HG02610 (cell line): ENCODE measurements at regions not wholly inside any gene's neighbourhood (a gene's known extent, or its start where the extent isn't known, plus 50 kb on each side); places are given as distances from the start of the nearest gene placed in this dataset.
"Not testable (repeated sequence)": the region's sequence is repeated elsewhere in the genome, so short reads cannot be mapped to it uniquely, and the experiment has no call there.

Experiments
- ATAC-seq: cut with Tn5 transposase; IDR thresholded peaks from one replicate; pipeline ENCODE4 v1.9.1; 2021; ENCODE audit warnings: mild to moderate bottlenecking, moderate library complexity; ENCODE audit not compliant: unreplicated experiment

DNA sequence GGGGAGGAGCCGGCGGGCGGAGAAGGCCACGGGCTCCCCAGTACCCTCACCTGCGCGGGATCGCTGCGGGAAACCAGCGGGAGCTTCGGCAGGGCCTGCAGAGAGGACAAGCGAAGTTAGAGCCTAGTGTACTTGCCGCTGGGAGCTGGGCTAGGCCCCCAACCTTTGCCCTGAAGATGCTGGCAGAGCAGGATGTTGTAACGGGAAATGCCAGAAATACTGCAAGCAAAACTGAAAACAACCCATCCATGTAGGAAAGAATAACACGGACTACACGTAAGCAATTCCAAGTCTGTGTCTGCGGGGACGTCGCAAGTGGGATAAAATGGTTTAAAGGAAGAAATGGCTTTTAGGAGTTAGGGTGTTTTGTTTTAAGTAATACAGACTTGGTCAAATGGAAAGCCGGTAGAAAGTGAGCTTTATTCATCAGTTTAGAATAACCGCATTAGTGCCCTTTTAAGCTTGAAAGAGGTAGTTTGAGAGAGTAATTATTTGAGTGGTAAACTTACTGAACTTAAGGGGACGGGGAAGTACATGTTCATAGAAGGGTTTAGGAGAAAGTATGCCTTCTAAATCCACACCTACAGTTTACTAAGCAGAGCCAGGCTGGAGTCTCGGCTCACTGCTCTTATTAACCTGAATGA, 121.3 kb upstream of the NIPA1 start:
- peak; percentile 33 for ATAC-seq

DNA sequence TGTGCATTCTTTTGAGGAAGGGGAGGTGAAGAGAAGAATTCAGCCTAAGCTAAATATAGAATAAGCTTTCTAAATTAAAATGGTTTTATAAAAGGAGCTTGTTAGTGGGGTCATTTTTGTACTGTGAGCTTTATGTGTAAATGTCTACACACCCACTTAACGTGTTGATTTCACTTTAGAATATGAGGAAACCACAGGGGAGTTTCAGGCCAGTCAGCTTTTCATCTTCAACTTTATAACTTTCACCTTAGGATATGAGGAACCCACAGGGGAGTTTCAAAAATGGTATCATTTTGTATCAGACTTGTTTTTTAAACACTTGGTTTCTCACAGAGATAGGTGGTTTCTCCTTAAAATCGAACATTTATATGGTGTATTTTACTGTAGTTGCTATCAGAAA, 120.7 kb upstream of the NIPA1 start:
- ATAC-seq, result not testable (repeated sequence)

DNA sequence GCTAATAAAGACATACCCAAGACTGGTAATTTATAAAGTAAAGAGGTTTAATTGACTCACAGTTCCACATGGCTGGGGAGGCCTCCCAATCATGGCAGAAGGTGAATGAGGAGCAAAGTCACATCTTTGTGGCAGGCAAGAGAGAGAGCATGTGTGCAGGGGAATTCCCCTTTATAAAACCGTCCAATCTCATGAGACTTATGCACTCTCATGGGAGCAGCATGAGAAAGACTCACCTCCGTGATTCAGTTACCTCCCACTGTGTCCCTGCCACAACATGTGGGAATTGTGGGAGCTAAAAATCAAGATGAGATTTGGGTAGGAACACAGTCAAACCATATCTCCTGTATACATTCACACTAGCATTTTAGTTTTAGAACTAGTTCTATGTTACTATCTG, 101.7 kb upstream of the NIPA1 start:
- ATAC-seq, result not testable (repeated sequence)

DNA sequence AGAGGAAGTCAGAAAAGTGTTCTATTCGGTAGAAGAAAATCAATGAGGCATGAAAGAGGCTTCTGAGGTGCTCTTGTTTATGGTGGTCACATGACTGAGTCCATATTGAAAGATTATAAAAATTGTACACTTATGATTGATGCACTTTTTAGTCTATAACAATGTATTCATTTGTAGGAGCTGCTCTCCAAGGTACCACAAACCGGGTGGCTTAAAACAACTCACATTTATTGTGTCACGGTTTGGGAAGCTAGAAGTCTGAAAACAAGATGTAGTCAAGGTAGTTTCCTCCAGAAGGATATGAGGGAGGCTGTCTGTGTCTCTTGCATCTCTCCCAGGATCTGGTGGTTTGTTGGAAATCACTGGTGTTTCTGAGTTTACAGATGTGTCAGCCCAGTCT, 86.6 kb upstream of the NIPA1 start:
- ATAC-seq, result not testable (repeated sequence)

DNA sequence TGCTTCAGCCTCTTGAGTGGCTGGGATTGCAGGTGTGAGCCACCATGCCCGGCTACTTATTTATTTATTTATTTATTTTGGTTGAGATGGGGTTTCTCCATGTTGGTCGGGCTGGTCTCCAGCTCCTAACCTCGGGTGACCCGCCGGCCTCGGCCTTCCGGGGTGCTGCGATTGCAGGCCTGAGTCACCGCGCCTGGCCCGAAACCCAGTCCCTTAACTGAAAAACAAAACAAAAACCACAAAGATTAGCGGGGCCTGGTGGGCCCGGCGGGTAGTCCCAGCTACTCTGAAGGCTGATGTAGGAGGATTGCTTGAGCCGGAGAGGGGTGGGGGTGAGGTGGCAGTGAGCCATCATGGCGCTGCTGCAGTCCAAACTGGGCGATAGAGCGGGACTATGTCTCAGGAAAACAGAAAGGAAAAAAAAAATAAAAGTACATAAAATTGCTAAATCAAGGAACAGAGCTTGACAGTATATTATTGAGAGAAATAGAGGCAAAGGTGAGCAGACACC, 75.6 kb upstream of the NIPA1 start:
- not testable (repeated sequence) for ATAC-seq

DNA sequence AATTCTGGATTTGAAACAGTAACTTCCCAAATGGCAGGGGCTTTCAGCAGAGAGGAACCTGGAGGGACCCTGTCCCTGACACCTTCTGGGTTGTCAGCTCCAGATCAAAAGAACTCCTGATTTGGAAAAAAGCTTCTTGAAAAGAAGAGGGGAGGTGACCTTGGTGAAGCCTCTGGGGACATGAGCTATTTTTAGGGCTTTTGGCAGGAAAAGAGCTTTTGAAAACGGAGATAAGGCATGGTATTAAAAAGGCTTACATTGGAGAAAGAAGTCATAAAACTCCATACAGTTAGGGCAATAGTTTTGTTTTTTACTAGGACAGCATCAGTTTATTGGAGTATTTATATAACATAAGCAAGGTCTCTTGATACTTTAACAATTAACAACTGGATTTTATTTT, 72.5 kb upstream of the NIPA1 start:
- ATAC-seq, result not testable (repeated sequence)

DNA sequence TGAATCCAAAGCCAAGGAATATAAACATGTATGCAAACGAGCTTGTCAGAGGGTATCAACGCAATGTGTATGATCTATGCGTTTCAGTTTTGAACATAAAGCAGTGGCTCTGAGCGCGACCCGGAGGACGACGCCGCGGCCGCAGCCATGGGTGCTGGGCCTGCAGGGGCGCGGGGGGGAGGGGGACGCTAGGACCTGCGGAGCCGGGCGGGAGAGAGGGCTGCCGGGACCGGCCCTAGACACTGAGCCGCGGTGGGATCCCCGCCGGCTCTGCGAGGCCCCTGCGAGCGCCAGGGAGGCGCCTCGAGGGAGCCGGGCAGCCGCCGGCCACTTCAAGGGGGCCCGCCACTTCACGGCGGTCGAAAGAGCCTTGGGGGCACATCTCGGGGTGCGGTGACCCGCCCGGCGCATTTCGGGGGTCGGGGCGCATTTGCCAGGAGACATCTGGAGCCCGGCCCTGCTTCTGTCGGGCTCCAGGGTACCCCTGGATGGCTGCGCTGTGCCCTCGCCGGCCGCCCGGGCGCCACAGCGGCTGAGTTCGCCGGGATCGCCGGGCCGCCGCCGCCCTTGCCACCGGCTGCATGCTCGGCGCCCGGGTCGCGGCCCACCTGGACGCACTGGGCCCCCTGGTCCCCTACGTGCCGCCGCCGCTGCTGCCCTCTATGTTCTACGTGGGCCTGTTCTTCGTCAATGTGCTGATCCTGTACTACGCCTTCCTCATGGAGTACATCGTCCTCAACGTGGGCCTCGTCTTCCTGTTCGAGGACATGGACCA, 71.9 kb upstream of the NIPA1 start:
- not testable (repeated sequence) for ATAC-seq

DNA sequence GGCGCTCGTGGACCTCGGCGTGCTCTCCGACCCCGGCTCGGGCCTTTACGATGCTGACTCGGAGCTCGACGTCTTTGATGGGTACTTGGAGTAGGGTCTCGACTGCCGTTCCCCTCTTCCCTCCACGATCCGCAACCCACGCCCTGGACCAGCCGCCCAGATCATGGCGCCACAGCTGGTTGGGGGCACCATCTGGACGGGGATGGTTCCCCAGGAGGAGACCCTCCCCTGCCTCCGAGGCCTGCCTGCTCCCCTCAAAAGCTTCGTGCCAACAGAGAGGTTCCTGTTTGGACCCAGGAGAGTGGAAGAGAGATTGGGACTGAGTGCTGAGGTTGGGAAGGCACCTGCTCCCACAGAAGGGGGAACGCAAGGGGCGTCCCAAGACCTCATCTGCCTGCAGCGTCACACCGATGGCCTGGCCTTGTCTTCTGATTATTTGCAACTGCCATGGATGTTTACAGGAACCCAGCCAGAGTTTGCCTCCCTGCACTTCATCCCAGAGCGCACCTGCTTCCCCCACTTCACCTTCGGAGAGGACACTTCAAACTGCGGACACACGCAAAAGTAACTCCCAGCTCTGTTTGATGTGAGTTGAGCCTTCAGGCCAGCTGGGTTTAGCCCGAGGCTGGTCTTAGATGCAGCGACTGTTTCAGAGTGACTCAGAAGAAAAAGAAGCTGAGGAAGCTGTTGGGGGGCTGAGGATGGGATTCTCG, 71.2 kb upstream of the NIPA1 start:
- ATAC-seq, result not testable (repeated sequence)

DNA sequence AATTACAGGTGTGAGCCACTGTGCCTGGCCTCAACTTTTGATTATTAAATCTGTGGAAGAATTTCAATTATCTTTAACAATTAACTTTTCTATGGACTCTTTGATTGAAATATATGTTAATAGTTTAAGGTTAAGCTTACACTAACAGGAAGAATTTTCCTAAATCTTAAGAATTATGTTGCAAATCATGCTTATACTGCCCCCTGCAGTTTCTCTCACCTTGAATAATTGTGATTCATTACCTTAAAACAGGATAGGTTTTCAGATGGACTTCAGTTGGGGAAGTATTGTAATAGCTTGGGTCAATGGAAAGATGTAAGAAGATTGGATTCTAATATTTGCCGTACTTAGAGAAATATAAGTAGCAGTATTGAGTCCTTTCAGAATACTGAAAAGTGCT, 66.5 kb upstream of the NIPA1 start:
- ATAC-seq, result not testable (repeated sequence)

DNA sequence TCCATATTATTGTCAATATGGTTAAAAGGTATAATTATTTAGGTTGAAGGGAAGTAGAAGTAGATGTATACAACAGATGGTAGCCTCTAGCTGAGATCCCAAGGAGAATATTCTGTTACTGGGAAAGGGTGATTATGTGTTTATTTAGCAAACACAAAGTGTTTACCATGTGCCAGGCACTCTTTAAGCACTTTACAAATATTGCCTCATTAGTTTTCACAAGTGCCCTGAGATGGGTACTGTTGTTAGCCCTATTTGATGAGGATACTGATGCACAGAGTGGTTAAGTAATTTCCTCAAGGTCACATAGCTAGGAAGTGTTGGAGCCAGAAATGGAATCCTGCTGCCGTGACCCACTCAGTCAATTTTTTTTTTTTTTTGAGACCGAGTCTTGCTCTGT, 60.3 kb upstream of the NIPA1 start:
- ATAC-seq, result not testable (repeated sequence)

DNA sequence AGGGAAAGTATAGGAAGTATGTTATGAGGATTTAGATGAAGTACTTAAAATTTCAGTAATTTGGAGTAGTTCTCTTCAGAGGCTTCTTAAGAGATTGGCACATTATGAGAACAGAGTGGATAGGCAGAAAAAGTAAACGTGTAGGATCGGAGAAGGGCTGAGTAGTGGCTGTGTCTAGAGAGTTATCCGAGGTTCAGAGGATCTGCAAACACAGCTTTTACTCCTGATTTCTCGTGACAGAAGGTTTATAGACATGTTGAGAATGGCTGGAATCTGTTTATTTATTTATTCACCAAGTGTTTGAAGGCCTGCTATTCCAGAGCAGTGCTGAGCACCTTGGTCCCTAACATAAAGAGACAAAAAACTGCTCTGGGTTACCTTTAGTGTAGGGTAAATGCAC, 51.4 kb upstream of the NIPA1 start:
- not testable (repeated sequence) for ATAC-seq

DNA sequence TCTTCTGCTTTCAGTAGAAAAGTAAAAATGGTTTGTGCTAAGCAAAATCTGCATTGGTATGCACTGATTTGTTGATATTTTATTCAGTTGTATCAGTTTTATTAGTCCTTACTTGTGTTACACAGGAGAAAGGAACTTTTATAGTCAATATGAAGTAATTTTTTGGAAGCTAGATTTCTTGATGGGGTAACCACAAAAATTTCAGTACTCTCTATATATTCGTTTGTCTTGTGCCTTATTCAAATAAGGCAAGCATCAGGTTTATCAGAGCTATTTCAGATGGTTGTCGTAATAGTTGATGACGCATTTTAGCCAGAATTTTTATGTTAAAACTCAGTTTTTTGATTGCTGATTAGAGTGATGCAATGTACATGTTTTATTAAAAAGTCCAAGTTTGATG, 50.7 kb upstream of the NIPA1 start:
- no peak for ATAC-seq

DNA sequence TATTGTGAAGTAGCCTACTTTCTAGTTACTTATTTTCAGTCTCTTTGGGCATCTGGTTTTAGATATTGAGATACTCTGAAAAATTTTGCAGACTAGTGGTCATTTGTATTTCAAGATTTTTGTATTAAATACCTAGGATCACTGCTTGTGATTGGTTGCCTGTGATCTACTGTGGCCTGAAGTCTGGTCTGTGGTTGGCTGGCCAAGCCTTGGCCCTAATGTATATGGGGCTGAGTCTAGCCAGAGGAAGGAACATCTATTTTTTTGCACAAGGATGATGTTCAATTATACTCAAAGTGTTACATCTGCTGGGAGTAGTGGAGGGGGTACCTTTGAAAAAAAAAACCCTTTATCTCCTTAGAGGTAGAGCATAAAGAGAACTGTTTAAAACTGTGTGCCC, 50.2 kb upstream of the NIPA1 start:
- not testable (repeated sequence) for ATAC-seq
